ENCODE measurements at regions not wholly inside any gene's neighbourhood (a gene's known extent, or its start where the extent isn't known, plus 50 kb on each side); places are given as distances from the start of the nearest gene placed in this dataset.

GRCh38 chr10:29946614-29946952 lies 112.8 kb downstream of the JCAD start:
- Mint-ChIP-seq H3K9me3 (no peaks in the 10 kb centered on the region), H3K4me1 (no peaks in the 10 kb centered on the region), H3K36me3 (ENCODE audit: low read depth) (no peaks in the 10 kb centered on the region), H3K27me3 (no peaks in the 10 kb centered on the region), H3K4me3 (no peak overlapping the region), H3K27ac (no peak overlapping the region)
- TF ChIP-seq CTCF (IDR thresholded peaks at IDR 0.05): no peak
- ATAC-seq (ENCODE audit: low read depth) (no peak), DNase-seq (no peak)
- CTCF ChIA-PET: no interaction called here
- POLR2A ChIA-PET: no interaction called here
- intact Hi-C loops (cut with micrococcal nuclease): no loop called here

GRCh38 chr10:29941476-29941875 lies 117.9 kb downstream of the JCAD start:
- peaks cover 4% of the 10 kb centered on the region for H3K9me3 Mint-ChIP-seq
- intact Hi-C loops (cut with micrococcal nuclease): no loop called here
- ATAC-seq (ENCODE audit: low read depth) (no peak), DNase-seq (no peak)
- H3K36me3 Mint-ChIP-seq (ENCODE audit: low read depth): no peaks in the 10 kb centered on the region
- no peaks in the 10 kb centered on the region for H3K4me1 Mint-ChIP-seq
- ChIA-PET CTCF (no interaction called here), POLR2A (no interaction called here)
- no peak for TF ChIP-seq CTCF (IDR thresholded peaks at IDR 0.05)
- peaks cover 6% of the 10 kb centered on the region for H3K27me3 Mint-ChIP-seq
- H3K27ac Mint-ChIP-seq: no peak overlapping the region
- no peak overlapping the region for H3K4me3 Mint-ChIP-seq

GRCh38 chr10:29932991-29933390 lies 126.4 kb downstream of the JCAD start:
- Mint-ChIP-seq H3K27ac (no peak overlapping the region), H3K27me3 (peaks cover 12% of the 10 kb centered on the region), H3K4me1 (no peaks in the 10 kb centered on the region), H3K9me3 (no peaks in the 10 kb centered on the region), H3K4me3 (no peak overlapping the region), H3K36me3 (ENCODE audit: low read depth) (no peaks in the 10 kb centered on the region)
- DNase-seq (no peak), ATAC-seq (ENCODE audit: low read depth) (no peak)
- ChIA-PET POLR2A (no interaction called here), CTCF (no interaction called here)
- intact Hi-C loops (cut with micrococcal nuclease): no loop called here
- TF ChIP-seq CTCF (IDR thresholded peaks at IDR 0.05): no peak

GRCh38 chr10:29931833-29932232 lies 127.6 kb downstream of the JCAD start:
- H3K4me3 Mint-ChIP-seq: no peak overlapping the region
- intact Hi-C loops (cut with micrococcal nuclease): no loop called here
- DNase-seq (no peak), ATAC-seq (ENCODE audit: low read depth) (no peak)
- no peaks in the 10 kb centered on the region for H3K4me1 Mint-ChIP-seq
- ChIA-PET CTCF (no interaction called here), POLR2A (no interaction called here)
- no peaks in the 10 kb centered on the region for H3K36me3 Mint-ChIP-seq (ENCODE audit: low read depth)
- no peak for TF ChIP-seq CTCF (IDR thresholded peaks at IDR 0.05)
- peaks cover 6% of the 10 kb centered on the region for H3K9me3 Mint-ChIP-seq
- H3K27me3 Mint-ChIP-seq: peaks cover 6% of the 10 kb centered on the region
- no peak overlapping the region for H3K27ac Mint-ChIP-seq

GRCh38 chr10:29929006-29929405 lies 130.4 kb downstream of the JCAD start:
- H3K9me3 Mint-ChIP-seq: peaks cover 13% of the 10 kb centered on the region
- no peak for TF ChIP-seq CTCF (IDR thresholded peaks at IDR 0.05)
- ChIA-PET POLR2A (no interaction called here), CTCF (no interaction called here)
- no peaks in the 10 kb centered on the region for H3K36me3 Mint-ChIP-seq (ENCODE audit: low read depth)
- no peak overlapping the region for H3K4me3 Mint-ChIP-seq
- no peak overlapping the region for H3K27ac Mint-ChIP-seq
- DNase-seq: no peak
- intact Hi-C loops (cut with micrococcal nuclease): no loop called here
- no peak for ATAC-seq (ENCODE audit: low read depth)
- H3K27me3 Mint-ChIP-seq: peaks cover 3% of the 10 kb centered on the region
- H3K4me1 Mint-ChIP-seq: no peaks in the 10 kb centered on the region
